ENCODE measurements at regions not wholly inside any gene's neighbourhood (a gene's known extent, or its start where the extent isn't known, plus 50 kb on each side); places are given as distances from the start of the nearest gene placed in this dataset.

DNA sequence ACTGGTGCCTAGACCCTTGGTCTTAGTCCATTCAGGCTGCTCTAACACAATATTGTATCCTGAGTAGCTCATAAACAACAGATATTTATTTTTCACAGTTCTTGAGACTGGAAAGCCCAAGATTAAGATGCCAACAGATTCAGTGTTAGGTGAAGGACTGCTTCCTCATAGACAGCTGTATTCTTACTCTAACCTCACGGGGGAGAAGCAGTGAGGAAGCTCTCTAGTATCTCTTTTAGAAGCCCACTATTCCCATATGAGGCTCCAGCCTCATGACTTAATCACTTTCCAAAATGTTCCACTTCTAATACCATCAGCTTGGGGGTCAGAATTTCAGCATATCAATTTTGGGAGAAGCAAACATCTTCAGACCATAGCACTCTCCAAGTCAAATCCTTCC lies 833.4 kb downstream of the LRRTM4 start:
- TF ChIP-seq CTCF (IDR thresholded peaks at IDR 0.05; ENCODE audit: low read depth, low read length, poor library complexity, severe bottlenecking) (no peak), EZH2phosphoT487 (IDR thresholded peaks at IDR 0.05; ENCODE audit: borderline replicate concordance, low read length) (no peak)
